GM19193 (cell line): ENCODE measurements at regions not wholly inside any gene's neighbourhood (a gene's known extent, or its start where the extent isn't known, plus 50 kb on each side); places are given as distances from the start of the nearest gene placed in this dataset.

Experiments
- POLR2A ChIP-seq: IDR thresholded peaks from 4 replicates; pipeline ENCODE4 v1.6.1; 2011; ENCODE audit not compliant: insufficient read depth, insufficient read length; ENCODE audit errors: extremely low read depth

- TF ChIP-seq POLR2A = no peak
Measured at GRCh38 chr2:8539743-8540551, 141.9 kb upstream of the ID2 start.

- TF ChIP-seq POLR2A = no peak
Measured at GRCh38 chr2:8540552-8541055, 141.3 kb upstream of the ID2 start.

GRCh38 chr2:8541223-8541622, 140.6 kb upstream of the ID2 start:
- TF ChIP-seq POLR2A = no peak

GRCh38 chr2:8541636-8542035, 140.2 kb upstream of the ID2 start:
- no peak for TF ChIP-seq POLR2A

- no peak for TF ChIP-seq POLR2A
Measured at GRCh38 chr2:8542381-8543059, 139.3 kb upstream of the ID2 start.

- no peak for TF ChIP-seq POLR2A
Measured at GRCh38 chr2:8543060-8543382, 138.8 kb upstream of the ID2 start.

- TF ChIP-seq POLR2A = peak; percentile 11
Measured at GRCh38 chr2:8543383-8544170, 138.3 kb upstream of the ID2 start.

- no peak for TF ChIP-seq POLR2A
Measured at GRCh38 chr2:8544171-8544785, 137.6 kb upstream of the ID2 start.

GRCh38 chr2:8544786-8545694, 136.8 kb upstream of the ID2 start:
- TF ChIP-seq POLR2A = peak; percentile 2

GRCh38 chr2:8545695-8546611, 135.9 kb upstream of the ID2 start:
- no peak for TF ChIP-seq POLR2A

GRCh38 chr2:8546612-8547283, 135.1 kb upstream of the ID2 start:
- no peak for TF ChIP-seq POLR2A

GRCh38 chr2:8547284-8548064, 134.4 kb upstream of the ID2 start:
- no peak for TF ChIP-seq POLR2A

GRCh38 chr2:8548065-8548618, 133.7 kb upstream of the ID2 start:
- TF ChIP-seq POLR2A = no peak
